ENCODE measurements at regions not wholly inside any gene's neighbourhood (a gene's known extent, or its start where the extent isn't known, plus 50 kb on each side); places are given as distances from the start of the nearest gene placed in this dataset.
"Not testable (repeated sequence)": the region's sequence is repeated elsewhere in the genome, so short reads cannot be mapped to it uniquely, and the experiment has no call there.

GRCh38 chr5:61229416-61229815 is 67.1 kb upstream of the SMIM15 start:
- ChIA-PET CTCF (no interaction called here), POLR2A (no interaction called here)
- ATAC-seq (ENCODE audit: low read depth) (no peak), DNase-seq (no peak)
- TF ChIP-seq, protein P1, sequence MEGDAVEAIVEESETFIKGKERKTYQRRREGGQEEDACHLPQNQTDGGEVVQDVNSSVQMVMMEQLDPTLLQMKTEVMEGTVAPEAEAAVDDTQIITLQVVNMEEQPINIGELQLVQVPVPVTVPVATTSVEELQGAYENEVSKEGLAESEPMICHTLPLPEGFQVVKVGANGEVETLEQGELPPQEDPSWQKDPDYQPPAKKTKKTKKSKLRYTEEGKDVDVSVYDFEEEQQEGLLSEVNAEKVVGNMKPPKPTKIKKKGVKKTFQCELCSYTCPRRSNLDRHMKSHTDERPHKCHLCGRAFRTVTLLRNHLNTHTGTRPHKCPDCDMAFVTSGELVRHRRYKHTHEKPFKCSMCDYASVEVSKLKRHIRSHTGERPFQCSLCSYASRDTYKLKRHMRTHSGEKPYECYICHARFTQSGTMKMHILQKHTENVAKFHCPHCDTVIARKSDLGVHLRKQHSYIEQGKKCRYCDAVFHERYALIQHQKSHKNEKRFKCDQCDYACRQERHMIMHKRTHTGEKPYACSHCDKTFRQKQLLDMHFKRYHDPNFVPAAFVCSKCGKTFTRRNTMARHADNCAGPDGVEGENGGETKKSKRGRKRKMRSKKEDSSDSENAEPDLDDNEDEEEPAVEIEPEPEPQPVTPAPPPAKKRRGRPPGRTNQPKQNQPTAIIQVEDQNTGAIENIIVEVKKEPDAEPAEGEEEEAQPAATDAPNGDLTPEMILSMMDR (IDR thresholded peaks at IDR 0.05): no peak
- no peak overlapping the region for H3K4me3 Mint-ChIP-seq
- H3K9me3 Mint-ChIP-seq: no peaks in the 10 kb centered on the region
- H3K27ac Mint-ChIP-seq: no peak overlapping the region
- intact Hi-C loops (cut with micrococcal nuclease): no loop called here
- H3K36me3 Mint-ChIP-seq (ENCODE audit: low read depth): no peaks in the 10 kb centered on the region
- H3K4me1 Mint-ChIP-seq: no peaks in the 10 kb centered on the region
- no peaks in the 10 kb centered on the region for H3K27me3 Mint-ChIP-seq

DNA sequence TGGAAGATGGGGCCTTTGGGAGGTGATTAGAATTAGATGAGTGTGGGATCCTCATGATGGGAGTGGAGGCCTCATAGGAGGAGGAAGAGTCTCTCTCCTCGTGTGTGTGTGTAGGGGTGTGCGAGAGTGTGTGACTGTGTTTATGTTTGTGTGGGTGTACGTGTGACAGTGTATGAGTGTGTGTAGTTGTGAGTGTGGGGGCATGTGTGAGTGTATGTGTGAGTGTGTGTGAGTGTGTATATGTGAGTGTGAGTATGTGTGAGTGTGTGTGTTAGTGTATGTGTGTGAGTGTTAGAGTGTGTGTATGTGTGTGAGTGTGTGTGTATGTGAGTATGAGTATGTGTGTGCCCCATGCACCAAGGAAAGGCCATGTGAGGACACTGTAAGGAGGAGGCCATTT is 68.2 kb upstream of the SMIM15 start:
- Mint-ChIP-seq H3K4me1 (no peaks in the 10 kb centered on the region), H3K4me3 (no peak overlapping the region), H3K27ac (no peak overlapping the region), H3K9me3 (no peaks in the 10 kb centered on the region), H3K27me3 (no peaks in the 10 kb centered on the region), H3K36me3 (ENCODE audit: low read depth) (no peaks in the 10 kb centered on the region)
- CTCF ChIA-PET: no interaction called here
- TF ChIP-seq, protein P1 (IDR thresholded peaks at IDR 0.05): no peak
- ATAC-seq (ENCODE audit: low read depth) (no peak), DNase-seq (no peak)
- POLR2A ChIA-PET: no interaction called here
- intact Hi-C loops (cut with micrococcal nuclease): no loop called here

GRCh38 chr5:61231813-61232212 is 69.5 kb upstream of the SMIM15 start:
- POLR2A ChIA-PET: no interaction called here
- H3K36me3 Mint-ChIP-seq (ENCODE audit: low read depth): no peaks in the 10 kb centered on the region
- H3K27me3 Mint-ChIP-seq: no peaks in the 10 kb centered on the region
- ATAC-seq (ENCODE audit: low read depth) (no peak), DNase-seq (no peak)
- no peaks in the 10 kb centered on the region for H3K4me1 Mint-ChIP-seq
- TF ChIP-seq, protein P1 (IDR thresholded peaks at IDR 0.05): no peak
- CTCF ChIA-PET: no interaction called here
- no peak overlapping the region for H3K27ac Mint-ChIP-seq
- no peaks in the 10 kb centered on the region for H3K9me3 Mint-ChIP-seq
- H3K4me3 Mint-ChIP-seq: no peak overlapping the region
- intact Hi-C loops (cut with micrococcal nuclease): no loop called here

DNA sequence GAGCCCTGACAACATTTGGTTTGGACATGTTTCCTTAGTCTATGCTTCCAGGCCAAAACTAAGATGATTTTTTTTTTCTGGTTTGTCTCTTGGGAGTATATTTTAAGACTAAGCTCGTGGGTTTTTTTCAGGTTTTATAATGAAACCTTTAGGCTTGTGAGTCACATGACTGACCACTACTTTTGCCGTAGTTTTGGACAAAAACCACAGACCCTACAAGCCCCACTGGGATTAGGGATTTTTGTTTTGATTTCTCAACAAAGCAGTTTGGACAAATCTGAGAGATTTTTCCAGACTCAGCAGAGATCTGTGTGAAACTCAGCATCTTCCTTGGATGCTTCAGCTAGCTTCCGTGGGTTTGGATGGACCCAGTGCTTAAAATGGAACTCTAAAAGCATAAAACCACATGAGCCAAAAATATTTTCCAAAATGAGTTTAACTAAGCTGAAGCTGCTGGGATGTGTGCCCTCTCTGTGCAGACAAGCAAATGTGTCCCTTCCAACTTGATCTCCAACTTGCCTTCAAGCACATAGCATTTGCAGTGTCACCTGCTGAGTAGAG is 70.3 kb upstream of the SMIM15 start:
- Mint-ChIP-seq H3K4me1 (no peaks in the 10 kb centered on the region), H3K27me3 (no peaks in the 10 kb centered on the region), H3K36me3 (ENCODE audit: low read depth) (no peaks in the 10 kb centered on the region), H3K4me3 (no peak overlapping the region), H3K27ac (no peak overlapping the region), H3K9me3 (no peaks in the 10 kb centered on the region)
- no peak for DNase-seq
- ChIA-PET POLR2A (no interaction called here), CTCF (no interaction called here)
- TF ChIP-seq, protein P1 (IDR thresholded peaks at IDR 0.05): no peak
- intact Hi-C loops (cut with micrococcal nuclease): no loop called here
- ATAC-seq (ENCODE audit: low read depth): no peak

GRCh38 chr5:61234019-61234418 is 71.8 kb upstream of the SMIM15 start:
- Mint-ChIP-seq H3K27me3 (no peaks in the 10 kb centered on the region), H3K4me1 (no peaks in the 10 kb centered on the region), H3K9me3 (no peaks in the 10 kb centered on the region), H3K27ac (no peak overlapping the region), H3K4me3 (no peak overlapping the region), H3K36me3 (ENCODE audit: low read depth) (no peaks in the 10 kb centered on the region)
- TF ChIP-seq, protein P1 (IDR thresholded peaks at IDR 0.05): no peak
- no peak for DNase-seq
- ChIA-PET POLR2A (no interaction called here), CTCF (no interaction called here)
- intact Hi-C loops (cut with micrococcal nuclease): no loop called here
- ATAC-seq (ENCODE audit: low read depth): no peak

DNA sequence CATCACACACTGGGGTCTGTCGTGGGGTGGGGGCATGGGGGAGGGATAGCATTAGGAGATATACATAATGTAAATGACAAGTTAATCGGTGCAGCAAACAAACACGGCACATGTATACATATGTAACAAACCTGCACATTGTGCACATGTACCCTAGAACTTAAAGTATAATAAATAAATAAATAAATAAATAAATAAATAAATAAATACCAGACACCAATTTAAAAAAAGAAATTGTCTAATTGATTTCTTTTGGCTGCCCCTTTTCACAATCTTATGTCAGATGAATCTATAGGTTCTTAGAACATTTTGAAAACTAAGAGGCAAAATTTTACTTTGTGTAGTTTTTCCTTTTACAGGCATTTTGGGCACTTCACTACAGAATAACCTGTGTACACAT is 74.4 kb upstream of the SMIM15 start:
- ATAC-seq (ENCODE audit: low read depth); H3K27me3 Mint-ChIP-seq; intact Hi-C loops (cut with micrococcal nuclease); H3K27ac Mint-ChIP-seq; H3K4me1 Mint-ChIP-seq; DNase-seq; POLR2A ChIA-PET; H3K36me3 Mint-ChIP-seq (ENCODE audit: low read depth); CTCF ChIA-PET; H3K9me3 Mint-ChIP-seq; H3K4me3 Mint-ChIP-seq: not testable (repeated sequence)

Data from activated B cell treated with CpG ODN at 0.5 μM for 24 hours (primary cell).